Gastrocnemius medialis (tissue), 4 donors: ENCODE measurements at regions not wholly inside any gene's neighbourhood (a gene's known extent, or its start where the extent isn't known, plus 50 kb on each side); places are given as distances from the start of the nearest gene placed in this dataset.

Experiments
- CTCF ChIP-seq, 5 experiments: fragments of 450-650 bp in 3 of 5; fragments of 200-600 bp in 2 of 5; sonication (generic) in 2 of 5; IDR thresholded peaks in 4 of 5; conservative IDR thresholded peaks in 1 of 5; 1 replicate in 4 of 5; 2 replicates in 1 of 5; pipeline ENCODE4 v1.5.1; 2016 to 2019; ENCODE audit warnings: antibody characterized with exemption in 5 of 5, mild to moderate bottlenecking in 3 of 5, moderate library complexity in 3 of 5
- POLR2A ChIP-seq, 2 donors: fragments of 450-650 bp; IDR thresholded peaks; one replicate each; pipeline ENCODE4 v1.6.1; 2017; ENCODE audit warnings: antibody characterized with exemption in 2 of 2, mild to moderate bottlenecking in 2 of 2, moderate library complexity in 2 of 2

- TF ChIP-seq CTCF (IDR thresholded peaks at IDR 0.05 in 4 of 5, conservative IDR thresholded peaks at IDR 0.05 in 1 of 5) (no peak), POLR2A (IDR thresholded peaks at IDR 0.05) (no peak)
Observed at GRCh38 chr1:55382806-55383305, 167.7 kb upstream of the USP24 start.
